ENCODE measurements at regions not wholly inside any gene's neighbourhood (a gene's known extent, or its start where the extent isn't known, plus 50 kb on each side); places are given as distances from the start of the nearest gene placed in this dataset.
A peak's percentile ranks its signal among the peaks of the same experiment; 100 is the strongest.
"Not testable (repeated sequence)": the region's sequence is repeated elsewhere in the genome, so short reads cannot be mapped to it uniquely, and the experiment has no call there.

- not testable (repeated sequence) for DNase-seq (ENCODE audit: low read depth in 3 of 3)
Measured at GRCh38 chr9:40097992-40098391, 742.5 kb downstream of the SPATA31A1 start.

GRCh38 chr9:40106003-40106782, 750.7 kb downstream of the SPATA31A1 start:
- peak in 1 of 3 experiments; percentile 3 for DNase-seq (ENCODE audit: low read depth in 3 of 3)

GRCh38 chr9:40106783-40107248, 751.3 kb downstream of the SPATA31A1 start:
- not testable (repeated sequence) for DNase-seq (ENCODE audit: low read depth in 3 of 3)

- DNase-seq (ENCODE audit: low read depth in 3 of 3): not testable (repeated sequence)
Measured at GRCh38 chr9:40107251-40107650, 751.8 kb downstream of the SPATA31A1 start.

GRCh38 chr9:40108465-40108864, 753.0 kb downstream of the SPATA31A1 start:
- DNase-seq (ENCODE audit: low read depth in 3 of 3): not testable (repeated sequence)

- not testable (repeated sequence) for DNase-seq (ENCODE audit: low read depth in 3 of 3)
Measured at GRCh38 chr9:40110751-40111150, 755.3 kb downstream of the SPATA31A1 start.

- not testable (repeated sequence) for DNase-seq (ENCODE audit: low read depth in 3 of 3)
Measured at GRCh38 chr9:40111571-40111970, 756.1 kb downstream of the SPATA31A1 start.

- DNase-seq (ENCODE audit: low read depth in 3 of 3): not testable (repeated sequence)
Measured at GRCh38 chr9:40130598-40130997, 775.1 kb downstream of the SPATA31A1 start.

GRCh38 chr9:40169204-40169603, 813.7 kb downstream of the SPATA31A1 start:
- not testable (repeated sequence) for DNase-seq (ENCODE audit: low read depth in 3 of 3)

- not testable (repeated sequence) for DNase-seq (ENCODE audit: low read depth in 3 of 3)
Measured at GRCh38 chr9:40173316-40173715, 817.8 kb downstream of the SPATA31A1 start.

- not testable (repeated sequence) for DNase-seq (ENCODE audit: low read depth in 3 of 3)
Measured at GRCh38 chr9:40174035-40174434, 818.6 kb downstream of the SPATA31A1 start.

GRCh38 chr9:40177403-40177802, 821.9 kb downstream of the SPATA31A1 start:
- DNase-seq (ENCODE audit: low read depth in 3 of 3): not testable (repeated sequence)

GRCh38 chr9:40191403-40191802, 835.9 kb downstream of the SPATA31A1 start:
- DNase-seq (ENCODE audit: low read depth in 3 of 3): not testable (repeated sequence)

- DNase-seq (ENCODE audit: low read depth in 3 of 3): not testable (repeated sequence)
Measured at GRCh38 chr9:40192162-40192561, 836.7 kb downstream of the SPATA31A1 start.

- not testable (repeated sequence) for DNase-seq (ENCODE audit: low read depth in 3 of 3)
Measured at GRCh38 chr9:40196165-40196714, 840.8 kb downstream of the SPATA31A1 start.

- not testable (repeated sequence) for DNase-seq (ENCODE audit: low read depth in 3 of 3)
Measured at GRCh38 chr9:40196803-40197202, 841.3 kb downstream of the SPATA31A1 start.

- DNase-seq (ENCODE audit: low read depth in 3 of 3): not testable (repeated sequence)
Measured at GRCh38 chr9:40221596-40222233, 866.2 kb downstream of the SPATA31A1 start.

- DNase-seq (ENCODE audit: low read depth in 3 of 3): peak in 1 of 3 experiments; percentile 18
Measured at GRCh38 chr9:40222617-40223200, 867.2 kb downstream of the SPATA31A1 start.

GRCh38 chr9:40223353-40223752, 867.9 kb downstream of the SPATA31A1 start:
- DNase-seq (ENCODE audit: low read depth in 3 of 3): not testable (repeated sequence)
